Right atrium auricular region (tissue), 2 donors: ENCODE measurements at regions not wholly inside any gene's neighbourhood (a gene's known extent, or its start where the extent isn't known, plus 50 kb on each side); places are given as distances from the start of the nearest gene placed in this dataset.

Experiments
- DNase-seq: peaks from one replicate; pipeline ENCODE4 v3.0.0-alpha.2; 2019; ENCODE audit warnings: low spot score
- H3K27ac ChIP-seq, 2 donors: fragments of 200-600 bp; sonication (generic); 1 replicate in 1 of 2; 2 replicates in 1 of 2; pipeline ENCODE4 v1.5.1; 2016 to 2019
- H3K27me3 ChIP-seq, 2 donors: fragments of 200-600 bp; sonication (generic); one replicate each; pipeline versions ENCODE4 v1.5.1 to v1.6.0; 2017 to 2019
- H3K36me3 ChIP-seq: fragments of 200-600 bp; sonication (generic); one replicate; pipeline ENCODE4 v1.5.1; 2016
- H3K4me1 ChIP-seq, 2 donors: fragments of 200-600 bp; sonication (generic); one replicate each; pipeline versions ENCODE4 v1.5.1 to v1.6.0; 2017 to 2019
- H3K4me3 ChIP-seq, 2 donors: fragments of 200-600 bp; sonication (generic); 1 replicate in 1 of 2; 2 replicates in 1 of 2; pipeline ENCODE4 v1.5.1; 2017 to 2019; ENCODE audit warnings: mild to moderate bottlenecking in 1 of 2, moderate library complexity in 1 of 2
- H3K9me3 ChIP-seq, 2 donors: fragments of 200-600 bp; sonication (generic); one replicate each; pipeline ENCODE4 v1.5.1; 2019
- CTCF ChIP-seq, 2 donors: fragments of 200-600 bp; sonication (generic); IDR thresholded peaks; one replicate each; pipeline ENCODE4 v1.5.1; 2019; ENCODE audit warnings: antibody characterized with exemption in 2 of 2

DNA sequence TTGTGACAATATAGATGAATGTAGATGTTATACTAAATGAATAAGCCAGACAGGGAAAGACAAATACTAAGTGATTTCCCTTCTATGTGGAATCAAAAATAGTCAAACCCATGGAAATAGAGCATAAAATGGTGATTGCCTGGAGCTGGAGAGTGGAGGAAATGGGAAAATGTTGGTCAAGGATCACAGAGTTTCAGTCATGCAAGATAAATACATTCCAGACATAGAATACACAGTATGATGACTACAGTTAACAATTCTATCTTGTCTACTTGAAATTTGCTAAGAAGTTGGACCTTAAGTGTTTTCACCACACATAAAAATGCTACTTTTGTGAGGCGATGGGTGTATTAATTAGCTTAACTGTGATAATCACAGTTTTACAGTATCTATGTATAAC lies 1182.7 kb downstream of the AACS start:
- Histone ChIP-seq H3K36me3 (no peaks in the 10 kb centered on the region), H3K27me3 (no peaks in the 10 kb centered on the region), H3K4me3 (no peak overlapping the region), H3K27ac (no peak overlapping the region), H3K4me1 (no peaks in the 10 kb centered on the region), H3K9me3 (no peaks in the 10 kb centered on the region)
- no peak for DNase-seq
- TF ChIP-seq CTCF (IDR thresholded peaks at IDR 0.05) = no peak

DNA sequence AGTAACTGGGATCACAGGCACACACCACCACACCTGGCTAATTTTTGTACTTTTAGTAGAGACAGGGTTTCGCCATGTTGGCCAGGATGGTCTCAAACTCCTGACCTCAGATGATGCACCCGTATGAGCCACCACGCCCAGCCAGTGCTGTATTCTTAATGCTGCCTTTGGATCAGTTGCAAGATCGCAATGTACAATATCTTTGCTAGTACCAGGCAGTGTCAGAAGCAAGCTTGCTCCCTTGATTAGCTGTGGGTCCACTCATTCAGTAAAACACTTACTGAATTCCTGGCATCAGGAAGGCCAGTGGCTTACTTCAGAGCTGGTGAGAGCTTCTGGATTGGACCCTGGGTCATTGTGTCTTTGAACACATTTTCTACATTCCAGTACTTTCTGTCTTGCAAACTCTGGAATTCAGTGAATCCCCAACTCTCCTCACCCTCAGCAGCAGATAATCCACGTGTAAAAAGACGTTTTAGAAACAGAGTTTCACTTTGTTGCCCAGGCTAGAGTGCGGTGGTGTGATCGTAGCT lies 1183.7 kb downstream of the AACS start:
- Histone ChIP-seq H3K4me1 (no peaks in the 10 kb centered on the region), H3K9me3 (no peaks in the 10 kb centered on the region), H3K4me3 (no peak overlapping the region), H3K36me3 (no peaks in the 10 kb centered on the region), H3K27ac (no peak overlapping the region), H3K27me3 (no peaks in the 10 kb centered on the region)
- TF ChIP-seq CTCF (IDR thresholded peaks at IDR 0.05) = no peak
- no peak for DNase-seq

DNA sequence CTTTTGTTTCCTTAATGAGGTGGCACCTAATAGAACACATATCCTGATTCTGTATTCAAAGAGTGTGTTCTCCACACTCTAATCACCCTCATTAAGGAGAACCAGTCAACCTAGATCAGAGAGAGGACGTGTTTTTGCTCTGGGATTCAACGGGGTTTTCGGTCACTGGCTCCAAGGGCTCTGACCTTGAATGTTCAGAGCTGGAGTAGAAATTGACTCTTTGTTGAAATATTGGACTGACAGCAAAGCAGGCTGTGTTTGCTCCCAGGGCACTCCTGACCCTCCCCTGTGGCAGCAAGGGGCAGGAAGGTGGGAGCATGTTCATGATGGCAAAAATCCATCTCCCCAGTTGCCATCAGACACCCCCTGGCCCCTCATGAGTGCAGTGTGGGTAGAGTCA lies 1193.0 kb downstream of the AACS start:
- DNase-seq = no peak

DNA sequence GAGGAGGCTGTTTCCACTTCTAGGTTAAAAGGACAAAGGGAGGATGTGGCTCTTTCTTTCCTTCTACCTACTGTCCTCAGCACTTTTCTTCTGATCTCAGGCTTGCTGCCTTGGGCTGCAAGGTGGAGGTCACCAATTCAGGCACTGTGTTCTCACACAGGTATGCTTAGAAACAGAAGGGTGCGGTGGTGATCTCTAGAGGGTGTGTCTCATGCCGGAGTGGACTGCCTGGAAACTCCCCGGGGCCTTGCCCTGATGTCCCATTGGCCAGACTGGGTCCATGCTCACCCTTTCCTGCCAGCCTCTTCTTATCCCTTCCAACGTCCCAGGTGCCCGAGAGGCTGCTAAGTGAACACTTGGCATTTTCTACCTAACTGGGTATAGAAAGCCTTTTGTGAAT lies 1197.6 kb downstream of the AACS start:
- Histone ChIP-seq H3K4me1 (no peaks in the 10 kb centered on the region), H3K27ac (no peak overlapping the region), H3K4me3 (no peak overlapping the region), H3K36me3 (no peaks in the 10 kb centered on the region), H3K9me3 (no peaks in the 10 kb centered on the region), H3K27me3 (no peaks in the 10 kb centered on the region)
- no peak for DNase-seq
- no peak for TF ChIP-seq CTCF (IDR thresholded peaks at IDR 0.05)

More for the DNA sequence above, 1193.0 kb downstream of the AACS start:
- Histone ChIP-seq H3K27me3 (no peaks in the 10 kb centered on the region), H3K36me3 (no peaks in the 10 kb centered on the region), H3K4me1 (no peaks in the 10 kb centered on the region), H3K9me3 (no peaks in the 10 kb centered on the region), H3K4me3 (no peak overlapping the region), H3K27ac (no peak overlapping the region)
- TF ChIP-seq CTCF (IDR thresholded peaks at IDR 0.05) = no peak

- TF ChIP-seq CTCF (IDR thresholded peaks at IDR 0.05) = no peak
- no peak overlapping the region for H3K27ac ChIP-seq
- no peaks in the 10 kb centered on the region for H3K27me3 ChIP-seq
- H3K9me3 ChIP-seq = no peaks in the 10 kb centered on the region
- no peak for DNase-seq
- H3K4me3 ChIP-seq = no peak overlapping the region
- H3K4me1 ChIP-seq = no peaks in the 10 kb centered on the region
- no peaks in the 10 kb centered on the region for H3K36me3 ChIP-seq
These were observed 1203.0 kb downstream of the AACS start for GRCh38 chr12:126268222-126268621.

DNA sequence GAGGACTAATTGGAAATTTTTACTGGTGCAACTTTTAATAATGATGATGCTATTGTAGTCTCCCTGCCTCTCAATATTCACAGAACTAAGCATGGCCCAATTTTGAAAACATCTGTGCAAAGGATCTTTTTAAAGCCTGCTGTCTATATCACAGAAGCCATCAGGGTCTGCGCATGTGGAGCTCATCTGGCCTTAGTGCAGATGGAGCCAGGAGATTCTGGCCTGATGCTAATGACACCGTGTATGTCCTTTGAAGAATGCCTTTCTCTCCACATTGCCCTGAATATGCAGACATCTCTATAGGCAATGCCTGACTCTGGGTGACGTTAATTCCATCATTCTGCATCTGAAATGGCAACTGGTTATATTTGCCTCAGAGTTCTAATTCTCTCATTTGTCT lies 1205.9 kb downstream of the AACS start:
- H3K4me1 ChIP-seq = no peaks in the 10 kb centered on the region
- H3K36me3 ChIP-seq = no peaks in the 10 kb centered on the region
- H3K27me3 ChIP-seq = no peaks in the 10 kb centered on the region
- DNase-seq = no peak
- H3K4me3 ChIP-seq = no peak overlapping the region
- TF ChIP-seq CTCF (IDR thresholded peaks at IDR 0.05) = no peak
- H3K27ac ChIP-seq = no peak overlapping the region
- H3K9me3 ChIP-seq = no peaks in the 10 kb centered on the region
